ENCODE measurements at regions not wholly inside any gene's neighbourhood (a gene's known extent, or its start where the extent isn't known, plus 50 kb on each side); places are given as distances from the start of the nearest gene placed in this dataset.

GRCh38 chr10:44458671-44459413 is 73.9 kb upstream of the CXCL12 start:
- Histone ChIP-seq H3F3A (ENCODE audit: insufficient read depth) (no peaks in the 10 kb centered on the region), H2AFZ (ENCODE audit: low read depth, low read length, severe bottlenecking) (no peak overlapping the region), H3K4me2 (ENCODE audit: low read depth, low read length, poor library complexity, severe bottlenecking) (no peak overlapping the region)

GRCh38 chr10:44459671-44460070 is 74.8 kb upstream of the CXCL12 start:
- no peak for TF ChIP-seq EZH2phosphoT487 (conservative IDR thresholded peaks at IDR 0.05; ENCODE audit: low read length)
- TF ChIP-seq CTCF (IDR thresholded peaks at IDR 0.05; ENCODE audit: insufficient read depth, low read length, poor library complexity, severe bottlenecking): no peak
- Histone ChIP-seq H3K9ac (ENCODE audit: low read length) (no peak overlapping the region), H3K4me2 (ENCODE audit: low read depth, low read length, poor library complexity, severe bottlenecking) (no peak overlapping the region), H3K9me2 (replicated peaks; ENCODE audit: insufficient read depth, low read length) (no peaks in the 10 kb centered on the region), H3K27me3 (ENCODE audit: low read length) (no peaks in the 10 kb centered on the region), H3K9me3 (ENCODE audit: insufficient read depth, low read length) (no peaks in the 10 kb centered on the region), H2AFZ (ENCODE audit: low read depth, low read length, severe bottlenecking) (no peak overlapping the region), H4K20me1 (ENCODE audit: low read depth, low read length) (no peaks in the 10 kb centered on the region), H3K27ac (ENCODE audit: low read depth, low read length) (no peak overlapping the region), H3K79me2 (ENCODE audit: insufficient read depth, low read length) (no peaks in the 10 kb centered on the region), H3K4me3 (ENCODE audit: insufficient read depth, low read length, poor library complexity, severe bottlenecking) (no peak overlapping the region), H3F3A (ENCODE audit: insufficient read depth) (no peaks in the 10 kb centered on the region), H3K36me3 (ENCODE audit: low read length) (no peaks in the 10 kb centered on the region)

More at GRCh38 chr10:44458671-44459413, 73.9 kb upstream of the CXCL12 start:
- no peak overlapping the region for H3K4me3 ChIP-seq (ENCODE audit: insufficient read depth, low read length, poor library complexity, severe bottlenecking)
- H3K27me3 ChIP-seq (ENCODE audit: low read length): no peaks in the 10 kb centered on the region
- no peaks in the 10 kb centered on the region for H3K79me2 ChIP-seq (ENCODE audit: insufficient read depth, low read length)
- no peaks in the 10 kb centered on the region for H4K20me1 ChIP-seq (ENCODE audit: low read depth, low read length)
- TF ChIP-seq EZH2phosphoT487 (conservative IDR thresholded peaks at IDR 0.05; ENCODE audit: low read length) (no peak), CTCF (IDR thresholded peaks at IDR 0.05; ENCODE audit: insufficient read depth, low read length, poor library complexity, severe bottlenecking) (no peak)
- no peak overlapping the region for H3K9ac ChIP-seq (ENCODE audit: low read length)
- H3K9me3 ChIP-seq (ENCODE audit: insufficient read depth, low read length): no peaks in the 10 kb centered on the region
- H3K27ac ChIP-seq (ENCODE audit: low read depth, low read length): no peak overlapping the region
- no peaks in the 10 kb centered on the region for H3K36me3 ChIP-seq (ENCODE audit: low read length)
- no peaks in the 10 kb centered on the region for H3K9me2 ChIP-seq (replicated peaks; ENCODE audit: insufficient read depth, low read length)

GRCh38 chr10:44460416-44460815 is 75.5 kb upstream of the CXCL12 start:
- no peaks in the 10 kb centered on the region; the same call in 1 of the 2 replicates for H3K27me3 ChIP-seq (ENCODE audit: low read length)
- no peaks in the 10 kb centered on the region for H3K9me2 ChIP-seq (replicated peaks; ENCODE audit: insufficient read depth, low read length)
- no peaks in the 10 kb centered on the region for H3K9me3 ChIP-seq (ENCODE audit: insufficient read depth, low read length)
- H3K4me3 ChIP-seq (ENCODE audit: insufficient read depth, low read length, poor library complexity, severe bottlenecking): no peak overlapping the region
- no peak overlapping the region for H3K27ac ChIP-seq (ENCODE audit: low read depth, low read length)
- H3K36me3 ChIP-seq (ENCODE audit: low read length): no peaks in the 10 kb centered on the region
- H3K9ac ChIP-seq (ENCODE audit: low read length): no peak overlapping the region
- H4K20me1 ChIP-seq (ENCODE audit: low read depth, low read length): no peaks in the 10 kb centered on the region
- H3K79me2 ChIP-seq (ENCODE audit: insufficient read depth, low read length): no peaks in the 10 kb centered on the region
- TF ChIP-seq CTCF (IDR thresholded peaks at IDR 0.05; ENCODE audit: insufficient read depth, low read length, poor library complexity, severe bottlenecking) (no peak), EZH2phosphoT487 (conservative IDR thresholded peaks at IDR 0.05; ENCODE audit: low read length) (no peak)
- H3K4me2 ChIP-seq (ENCODE audit: low read depth, low read length, poor library complexity, severe bottlenecking): no peak overlapping the region
- no peak overlapping the region for H2AFZ ChIP-seq (ENCODE audit: low read depth, low read length, severe bottlenecking)
- H3F3A ChIP-seq (ENCODE audit: insufficient read depth): no peaks in the 10 kb centered on the region
